ENCODE measurements at regions not wholly inside any gene's neighbourhood (a gene's known extent, or its start where the extent isn't known, plus 50 kb on each side); places are given as distances from the start of the nearest gene placed in this dataset.

DNA sequence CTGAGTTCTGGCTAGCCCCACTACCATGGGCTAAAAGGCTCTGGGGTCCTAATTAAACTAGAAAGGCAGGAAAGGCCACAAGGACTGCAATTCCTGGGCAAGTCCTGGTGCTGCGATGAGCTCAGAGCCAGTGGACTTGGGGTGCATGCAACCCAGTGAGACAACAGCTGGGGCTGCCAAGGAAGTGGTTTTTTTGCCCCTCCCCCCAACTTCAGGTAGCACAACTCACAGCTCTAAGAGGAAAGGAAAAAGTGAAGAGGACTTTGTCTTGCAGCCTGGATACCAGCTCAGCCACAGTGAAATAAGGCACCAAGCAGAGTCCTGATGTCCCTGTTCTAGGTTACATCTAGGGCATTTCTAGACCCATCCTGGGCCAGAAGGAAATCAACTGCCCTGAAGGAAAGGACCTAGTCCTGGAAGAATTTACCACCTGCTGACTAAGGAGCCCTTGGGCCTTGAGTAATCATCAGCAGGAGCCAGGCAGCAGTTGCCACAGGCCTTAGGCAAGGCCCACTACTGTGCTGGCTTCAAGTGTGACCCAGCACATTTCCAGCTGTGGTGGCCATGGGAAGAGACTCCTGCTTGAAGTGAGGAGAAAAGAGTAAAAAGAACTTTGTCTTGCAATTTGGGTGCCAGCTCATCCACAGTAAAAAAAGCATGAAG is 358.4 kb downstream of the BTBD3 start:
- TF ChIP-seq, protein P1, sequence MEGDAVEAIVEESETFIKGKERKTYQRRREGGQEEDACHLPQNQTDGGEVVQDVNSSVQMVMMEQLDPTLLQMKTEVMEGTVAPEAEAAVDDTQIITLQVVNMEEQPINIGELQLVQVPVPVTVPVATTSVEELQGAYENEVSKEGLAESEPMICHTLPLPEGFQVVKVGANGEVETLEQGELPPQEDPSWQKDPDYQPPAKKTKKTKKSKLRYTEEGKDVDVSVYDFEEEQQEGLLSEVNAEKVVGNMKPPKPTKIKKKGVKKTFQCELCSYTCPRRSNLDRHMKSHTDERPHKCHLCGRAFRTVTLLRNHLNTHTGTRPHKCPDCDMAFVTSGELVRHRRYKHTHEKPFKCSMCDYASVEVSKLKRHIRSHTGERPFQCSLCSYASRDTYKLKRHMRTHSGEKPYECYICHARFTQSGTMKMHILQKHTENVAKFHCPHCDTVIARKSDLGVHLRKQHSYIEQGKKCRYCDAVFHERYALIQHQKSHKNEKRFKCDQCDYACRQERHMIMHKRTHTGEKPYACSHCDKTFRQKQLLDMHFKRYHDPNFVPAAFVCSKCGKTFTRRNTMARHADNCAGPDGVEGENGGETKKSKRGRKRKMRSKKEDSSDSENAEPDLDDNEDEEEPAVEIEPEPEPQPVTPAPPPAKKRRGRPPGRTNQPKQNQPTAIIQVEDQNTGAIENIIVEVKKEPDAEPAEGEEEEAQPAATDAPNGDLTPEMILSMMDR (tag by site-specific recombination; IDR thresholded peaks at IDR 0.05): no peak
- TF ChIP-seq ZNF350 (tag by site-specific recombination; IDR thresholded peaks at IDR 0.05): no peak
- TF ChIP-seq, protein P2, sequence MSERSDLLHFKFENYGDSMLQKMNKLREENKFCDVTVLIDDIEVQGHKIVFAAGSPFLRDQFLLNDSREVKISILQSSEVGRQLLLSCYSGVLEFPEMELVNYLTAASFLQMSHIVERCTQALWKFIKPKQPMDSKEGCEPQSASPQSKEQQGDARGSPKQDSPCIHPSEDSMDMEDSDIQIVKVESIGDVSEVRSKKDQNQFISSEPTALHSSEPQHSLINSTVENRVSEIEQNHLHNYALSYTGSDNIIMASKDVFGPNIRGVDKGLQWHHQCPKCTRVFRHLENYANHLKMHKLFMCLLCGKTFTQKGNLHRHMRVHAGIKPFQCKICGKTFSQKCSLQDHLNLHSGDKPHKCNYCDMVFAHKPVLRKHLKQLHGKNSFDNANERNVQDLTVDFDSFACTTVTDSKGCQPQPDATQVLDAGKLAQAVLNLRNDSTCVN (tag by site-specific recombination; optimal IDR thresholded peaks at IDR 0.05): no peak
- TF ChIP-seq ZNF274 (IDR thresholded peaks at IDR 0.05; ENCODE audit: low read length): no peak
- TF ChIP-seq ZNF274 (tag by site-specific recombination; IDR thresholded peaks at IDR 0.05; ENCODE audit: borderline replicate concordance): no peak
- no peak for TF ChIP-seq ZNF37A (tag by site-specific recombination; IDR thresholded peaks at IDR 0.05)
- no peak for TF ChIP-seq ZFP41 (tag by site-specific recombination; IDR thresholded peaks at IDR 0.05; ENCODE audit: borderline replicate concordance)
- no peak for TF ChIP-seq ZNF174 (tag by site-specific recombination; IDR thresholded peaks at IDR 0.05)
- TF ChIP-seq ZBTB1 (tag by site-specific recombination; IDR thresholded peaks at IDR 0.05): no peak
- no peak for TF ChIP-seq ZNF121 (tag by site-specific recombination; IDR thresholded peaks at IDR 0.05)
